Panc1 (cell line): ENCODE measurements at regions not wholly inside any gene's neighbourhood (a gene's known extent, or its start where the extent isn't known, plus 50 kb on each side); places are given as distances from the start of the nearest gene placed in this dataset.

ENCODE experiments used
- ATAC-seq: fragments of 200-7000 bp; cut with Tn5 transposase; 2 replicates; pipeline ENCODE4 v1.9.1; 2020; ENCODE audit warnings: mild to moderate bottlenecking, moderate library complexity
- BruUV-seq: library from RNA; stranded (reverse); fragments of 400-500 nt; replicated peaks from 2 replicates; lab custom pipeline; 2021; lab: Mats Ljungman, UMichigan
- CTCF ChIA-PET: fragments of 300-600 bp; sonication (Branson Sonifier 250); formaldehyde crosslinking; loops from one replicate; lab custom pipeline; 2022; ENCODE audit warnings: antibody characterized with exemption; lab: Charles Lee
- POLR2A ChIA-PET: fragments of 300-600 bp; sonication (Branson Sonifier 250); formaldehyde crosslinking; loops from one replicate; lab custom pipeline; 2022; ENCODE audit warnings: antibody characterized with exemption; lab: Charles Lee
- DNase-seq: peaks from one replicate; pipeline ENCODE4 v3.0.0-alpha.2; 2010; ENCODE audit warnings: low read depth, low spot score
- H3K27ac ChIP-seq: 2 replicates; pipeline ENCODE4 v1.5.1; 2011; ENCODE audit warnings: mild to moderate bottlenecking, low read length, inconsistent platforms
- H3K27me3 ChIP-seq: fragments of 200-500 bp; sonication (Bioruptor generic); 2 replicates; pipeline ENCODE4 v1.6.0; 2014; ENCODE audit warnings: low read length, inconsistent platforms; ENCODE audit not compliant: control insufficient read depth, insufficient read depth
- H3K36me3 ChIP-seq: fragments of 200-500 bp; sonication (Bioruptor generic); 2 replicates; pipeline ENCODE4 v1.5.1; 2014; ENCODE audit warnings: inconsistent platforms, mild to moderate bottlenecking, low read length, moderate library complexity; ENCODE audit not compliant: control insufficient read depth, insufficient read depth
- H3K4me1 ChIP-seq: 2 replicates; pipeline ENCODE4 v1.5.1; 2011; ENCODE audit warnings: inconsistent platforms, mild to moderate bottlenecking, low read length, moderate library complexity; ENCODE audit not compliant: control insufficient read depth, insufficient read depth
- H3K4me3 ChIP-seq, 2 experiments: 2 replicates each; pipeline ENCODE4 v1.5.1; 2011 to 2012; ENCODE audit warnings: low read depth in 2 of 2, low read length in 2 of 2, mild to moderate bottlenecking in 2 of 2, inconsistent platforms in 1 of 2, moderate library complexity in 1 of 2
- H3K9me3 ChIP-seq: fragments of 200-500 bp; sonication (Bioruptor generic); 2 replicates; pipeline ENCODE4 v1.5.1; 2014; ENCODE audit warnings: low read depth, mild to moderate bottlenecking, inconsistent platforms, low read length, moderate library complexity; ENCODE audit not compliant: control insufficient read depth, insufficient read depth
- POLR2AphosphoS5 ChIP-seq: IDR thresholded peaks from 2 replicates; pipeline ENCODE4 v1.6.1; 2012; ENCODE audit warnings: mild to moderate bottlenecking, low read depth, low read length, moderate library complexity
- SIN3A ChIP-seq: IDR thresholded peaks from 2 replicates; pipeline ENCODE4 v1.6.1; 2012; ENCODE audit warnings: low read depth, mild to moderate bottlenecking, low read length, moderate library complexity, borderline replicate concordance; ENCODE audit not compliant: insufficient read depth
- TCF7L2 ChIP-seq: IDR thresholded peaks from 2 replicates; pipeline ENCODE4 v1.6.1; 2011; ENCODE audit warnings: mild to moderate bottlenecking, low read depth, low read length, inconsistent platforms
- in situ Hi-C: cut with HindIII; loops from 2 replicates; pipeline ENCODE4 v1.10.0; 2016; ENCODE audit warnings: low sequenced_read_pairs, low pct_unique_long_range_greater_than_20kb
- intact Hi-C: fragments of 100-400 bp; cut with micrococcal nuclease; formaldehyde crosslinking; loops from one replicate; pipeline ENCODE4 v1.10.0; 2022; ENCODE audit not compliant: unreplicated experiment
- TF ChIP-seq, protein P1 (sequence below): fragments of 450-650 bp; IDR thresholded peaks from 2 replicates; pipeline ENCODE4 v1.5.1; 2017; ENCODE audit warnings: mild to moderate bottlenecking
- TF ChIP-seq, protein P2 (sequence below), 2 experiments: IDR thresholded peaks; 2 replicates each; pipeline ENCODE4 v1.6.1; 2011 to 2012; ENCODE audit warnings: low read depth in 2 of 2, control low read depth in 1 of 2, low read length in 1 of 2, mild to moderate bottlenecking in 1 of 2, moderate library complexity in 1 of 2; ENCODE audit not compliant: insufficient read depth in 1 of 2

DNA sequence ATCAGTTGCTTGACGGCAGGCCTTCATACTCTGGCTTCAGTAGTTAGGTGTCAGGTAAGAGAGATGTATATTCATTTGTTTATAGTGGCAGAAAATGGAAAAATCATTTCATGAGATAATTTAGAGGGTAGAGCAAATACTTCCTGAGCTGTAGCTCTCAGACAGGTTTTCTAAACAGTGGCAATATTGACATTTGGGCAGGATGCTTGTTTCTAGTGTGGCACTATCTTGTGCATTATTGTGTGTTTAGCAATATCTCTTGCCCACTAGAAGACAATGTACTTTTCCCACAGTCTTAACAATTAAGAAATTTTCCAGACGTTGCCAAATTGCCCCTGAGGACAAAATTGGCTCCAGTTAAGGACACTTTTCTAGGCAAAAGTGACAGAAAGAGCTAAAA is 1143.1 kb downstream of the PLA2G4A start:
- Histone ChIP-seq H3K27ac (no peak overlapping the region), H3K4me3 (no peak overlapping the region), H3K9me3 (no peaks in the 10 kb centered on the region), H3K36me3 (no peaks in the 10 kb centered on the region), H3K4me1 (no peaks in the 10 kb centered on the region), H3K27me3 (no peaks in the 10 kb centered on the region)
- ChIA-PET CTCF (no interaction called here), POLR2A (no interaction called here)
- DNase-seq (no peak), ATAC-seq (no peak)
- no TSS peak for BruUV-seq
- TF ChIP-seq, protein P1, sequence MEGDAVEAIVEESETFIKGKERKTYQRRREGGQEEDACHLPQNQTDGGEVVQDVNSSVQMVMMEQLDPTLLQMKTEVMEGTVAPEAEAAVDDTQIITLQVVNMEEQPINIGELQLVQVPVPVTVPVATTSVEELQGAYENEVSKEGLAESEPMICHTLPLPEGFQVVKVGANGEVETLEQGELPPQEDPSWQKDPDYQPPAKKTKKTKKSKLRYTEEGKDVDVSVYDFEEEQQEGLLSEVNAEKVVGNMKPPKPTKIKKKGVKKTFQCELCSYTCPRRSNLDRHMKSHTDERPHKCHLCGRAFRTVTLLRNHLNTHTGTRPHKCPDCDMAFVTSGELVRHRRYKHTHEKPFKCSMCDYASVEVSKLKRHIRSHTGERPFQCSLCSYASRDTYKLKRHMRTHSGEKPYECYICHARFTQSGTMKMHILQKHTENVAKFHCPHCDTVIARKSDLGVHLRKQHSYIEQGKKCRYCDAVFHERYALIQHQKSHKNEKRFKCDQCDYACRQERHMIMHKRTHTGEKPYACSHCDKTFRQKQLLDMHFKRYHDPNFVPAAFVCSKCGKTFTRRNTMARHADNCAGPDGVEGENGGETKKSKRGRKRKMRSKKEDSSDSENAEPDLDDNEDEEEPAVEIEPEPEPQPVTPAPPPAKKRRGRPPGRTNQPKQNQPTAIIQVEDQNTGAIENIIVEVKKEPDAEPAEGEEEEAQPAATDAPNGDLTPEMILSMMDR, result no peak
- TF ChIP-seq SIN3A, result no peak
- TF ChIP-seq, protein P2, sequence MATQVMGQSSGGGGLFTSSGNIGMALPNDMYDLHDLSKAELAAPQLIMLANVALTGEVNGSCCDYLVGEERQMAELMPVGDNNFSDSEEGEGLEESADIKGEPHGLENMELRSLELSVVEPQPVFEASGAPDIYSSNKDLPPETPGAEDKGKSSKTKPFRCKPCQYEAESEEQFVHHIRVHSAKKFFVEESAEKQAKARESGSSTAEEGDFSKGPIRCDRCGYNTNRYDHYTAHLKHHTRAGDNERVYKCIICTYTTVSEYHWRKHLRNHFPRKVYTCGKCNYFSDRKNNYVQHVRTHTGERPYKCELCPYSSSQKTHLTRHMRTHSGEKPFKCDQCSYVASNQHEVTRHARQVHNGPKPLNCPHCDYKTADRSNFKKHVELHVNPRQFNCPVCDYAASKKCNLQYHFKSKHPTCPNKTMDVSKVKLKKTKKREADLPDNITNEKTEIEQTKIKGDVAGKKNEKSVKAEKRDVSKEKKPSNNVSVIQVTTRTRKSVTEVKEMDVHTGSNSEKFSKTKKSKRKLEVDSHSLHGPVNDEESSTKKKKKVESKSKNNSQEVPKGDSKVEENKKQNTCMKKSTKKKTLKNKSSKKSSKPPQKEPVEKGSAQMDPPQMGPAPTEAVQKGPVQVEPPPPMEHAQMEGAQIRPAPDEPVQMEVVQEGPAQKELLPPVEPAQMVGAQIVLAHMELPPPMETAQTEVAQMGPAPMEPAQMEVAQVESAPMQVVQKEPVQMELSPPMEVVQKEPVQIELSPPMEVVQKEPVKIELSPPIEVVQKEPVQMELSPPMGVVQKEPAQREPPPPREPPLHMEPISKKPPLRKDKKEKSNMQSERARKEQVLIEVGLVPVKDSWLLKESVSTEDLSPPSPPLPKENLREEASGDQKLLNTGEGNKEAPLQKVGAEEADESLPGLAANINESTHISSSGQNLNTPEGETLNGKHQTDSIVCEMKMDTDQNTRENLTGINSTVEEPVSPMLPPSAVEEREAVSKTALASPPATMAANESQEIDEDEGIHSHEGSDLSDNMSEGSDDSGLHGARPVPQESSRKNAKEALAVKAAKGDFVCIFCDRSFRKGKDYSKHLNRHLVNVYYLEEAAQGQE (IDR thresholded peaks at IDR 0.05; ENCODE audit: insufficient read depth in 1 of 2, low read depth in 2 of 2, low read length in 1 of 2), result no peak
- TF ChIP-seq TCF7L2, result no peak
- no peak for TF ChIP-seq POLR2AphosphoS5
- intact Hi-C loops, result no loop called here
- in situ Hi-C loops, result no loop called here

DNA sequence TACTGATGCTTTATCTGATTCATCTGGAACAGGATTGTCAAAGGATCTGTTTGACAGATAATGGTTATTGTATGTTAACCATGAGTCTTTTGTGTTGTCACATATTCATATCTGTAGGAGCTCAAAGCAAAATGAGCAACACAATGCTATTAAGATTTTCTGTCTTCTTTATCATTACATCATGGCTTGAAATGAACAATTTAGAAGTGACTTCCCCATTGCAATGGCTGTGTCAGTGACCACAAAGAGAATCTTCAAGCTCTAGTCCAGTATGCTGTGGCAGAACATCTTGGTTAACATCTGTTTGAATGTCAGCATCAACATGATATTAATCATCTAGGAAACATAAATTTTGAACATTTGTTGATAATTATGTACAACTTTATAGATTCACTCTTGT is 1148.5 kb downstream of the PLA2G4A start:
- ChIA-PET POLR2A (no interaction called here), CTCF (no interaction called here)
- DNase-seq, result no peak
- H3K4me3 ChIP-seq, result no peak overlapping the region
- TF ChIP-seq TCF7L2 (no peak), POLR2AphosphoS5 (no peak), SIN3A (no peak)
- TF ChIP-seq, protein P1, result no peak
- TF ChIP-seq, protein P2 (IDR thresholded peaks at IDR 0.05; ENCODE audit: insufficient read depth in 1 of 2, low read depth in 2 of 2, low read length in 1 of 2), result no peak
- BruUV-seq, result no TSS peak
- in situ Hi-C loops (no loop called here), intact Hi-C loops (no loop called here)
- H3K27ac ChIP-seq, result no peak overlapping the region
- H3K9me3 ChIP-seq, result no peaks in the 10 kb centered on the region
- no peaks in the 10 kb centered on the region for H3K27me3 ChIP-seq
- ATAC-seq, result no peak
- H3K36me3 ChIP-seq, result no peaks in the 10 kb centered on the region
- H3K4me1 ChIP-seq, result no peaks in the 10 kb centered on the region
